GM12873 (cell line): ENCODE measurements at regions not wholly inside any gene's neighbourhood (a gene's known extent, or its start where the extent isn't known, plus 50 kb on each side); places are given as distances from the start of the nearest gene placed in this dataset.

ENCODE experiments used
- CTCF ChIP-seq: IDR thresholded peaks from 2 replicates; pipeline ENCODE4 v1.5.1; 2012; ENCODE audit warnings: low read depth, mild to moderate bottlenecking, moderate library complexity, low read length, control low read depth; ENCODE audit not compliant: insufficient read depth; ENCODE audit errors: missing control alignments

DNA sequence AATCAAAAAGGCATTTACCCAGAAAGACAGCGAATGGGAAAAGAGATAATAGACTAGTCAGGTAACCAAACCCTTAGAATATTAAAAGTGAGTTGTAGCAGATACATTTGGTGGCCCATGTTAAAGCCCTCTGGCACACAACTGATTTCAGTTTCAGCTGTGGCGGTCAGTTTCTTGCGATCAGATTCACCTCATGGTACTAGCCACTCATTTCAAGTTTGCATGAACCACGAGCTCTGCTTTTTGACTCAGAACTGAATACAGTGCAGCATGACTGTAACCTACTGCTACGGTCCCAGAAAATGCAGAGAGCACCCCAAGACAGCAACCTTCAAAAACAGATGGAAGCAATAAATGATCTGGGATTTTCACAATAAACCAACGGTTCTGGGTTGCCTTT lies 919.1 kb upstream of the PCDH10 start:
- no peak for TF ChIP-seq CTCF

DNA sequence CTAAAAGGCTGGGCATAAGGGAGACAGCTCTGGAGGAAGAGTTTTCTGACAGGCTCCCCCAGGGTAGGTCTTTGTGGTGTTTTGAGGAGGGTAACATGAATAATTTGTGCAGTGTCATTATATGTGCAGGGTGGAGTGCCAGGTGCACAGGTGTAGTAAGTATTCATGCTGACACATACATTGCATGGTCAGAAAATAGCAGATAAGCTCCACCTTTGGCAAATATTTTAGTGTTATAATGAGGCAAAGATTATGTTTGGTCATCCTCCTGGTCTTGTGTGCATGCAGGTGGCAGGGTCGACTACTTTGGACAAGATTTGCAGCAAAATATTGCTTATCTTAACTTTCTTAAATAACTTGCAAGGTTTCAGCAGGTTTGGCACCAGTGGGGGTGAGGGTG lies 910.4 kb upstream of the PCDH10 start:
- no peak for TF ChIP-seq CTCF

- no peak for TF ChIP-seq CTCF
These were observed 909.0 kb upstream of the PCDH10 start for GRCh38 chr4:132240081-132240480.

DNA sequence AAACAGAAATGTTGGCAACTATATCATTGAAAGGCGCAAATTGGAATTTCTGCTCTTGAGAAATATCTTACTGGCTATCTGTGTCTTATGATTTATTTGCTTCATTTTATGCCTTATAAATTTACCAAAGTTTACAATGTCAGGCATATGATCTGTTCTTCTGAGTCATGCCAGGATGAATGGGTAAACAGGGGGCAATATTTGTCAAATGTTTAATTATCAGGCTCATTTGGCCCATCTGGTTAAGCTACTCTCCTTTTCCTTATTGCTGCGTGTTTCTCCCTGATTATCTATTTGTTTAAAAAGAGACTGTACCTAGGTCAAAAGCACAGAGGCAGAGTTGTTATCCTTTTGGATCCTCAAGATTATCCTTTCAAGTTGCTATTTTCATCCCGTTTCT lies 903.8 kb upstream of the PCDH10 start:
- no peak for TF ChIP-seq CTCF

DNA sequence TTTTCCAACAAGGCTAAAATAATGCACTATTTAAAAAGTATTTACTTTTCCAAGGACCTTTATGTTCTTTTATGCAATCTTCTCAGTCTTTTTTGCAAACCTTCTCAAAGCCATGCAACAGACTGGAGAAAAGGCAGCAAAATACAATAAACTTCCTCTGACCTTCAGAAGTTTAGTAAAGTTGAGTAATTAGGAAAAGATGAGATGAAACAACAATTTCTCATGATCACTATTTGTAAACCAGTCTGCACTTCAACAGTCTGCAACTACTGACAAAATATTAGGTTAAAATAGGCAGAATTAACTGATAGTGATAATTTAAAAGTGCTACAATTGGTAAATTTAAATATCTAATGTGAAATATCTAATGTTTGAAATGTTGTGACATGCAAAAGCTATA lies 884.9 kb upstream of the PCDH10 start:
- TF ChIP-seq CTCF = no peak

DNA sequence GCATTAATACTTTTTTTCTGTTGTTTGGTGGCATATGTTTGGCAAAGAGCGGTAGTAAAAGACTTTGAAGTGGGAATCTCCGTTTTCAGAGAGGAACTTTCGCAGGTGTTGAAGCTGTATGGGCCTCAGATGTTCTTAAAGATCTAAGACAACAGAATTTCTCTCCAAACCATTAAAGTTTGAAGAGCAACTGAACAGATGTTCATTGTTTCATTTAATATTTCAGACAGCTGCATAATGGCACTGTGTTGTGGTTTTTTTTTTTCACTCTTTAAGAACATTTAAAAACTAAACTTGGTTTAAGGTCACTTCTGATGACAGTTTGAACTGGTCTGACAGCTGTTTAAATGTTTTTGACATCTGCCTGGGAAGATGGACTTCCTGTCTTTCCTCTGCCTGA lies 882.7 kb upstream of the PCDH10 start:
- TF ChIP-seq CTCF = no peak

GRCh38 chr4:132267321-132267720 lies 881.8 kb upstream of the PCDH10 start:
- no peak for TF ChIP-seq CTCF
